HG03520 (cell line): ENCODE measurements at regions not wholly inside any gene's neighbourhood (a gene's known extent, or its start where the extent isn't known, plus 50 kb on each side); places are given as distances from the start of the nearest gene placed in this dataset.

Source experiments
- ATAC-seq: cut with Tn5 transposase; IDR thresholded peaks from one replicate; pipeline ENCODE4 v1.9.1; 2021; ENCODE audit warnings: mild to moderate bottlenecking, moderate library complexity; ENCODE audit not compliant: unreplicated experiment

DNA sequence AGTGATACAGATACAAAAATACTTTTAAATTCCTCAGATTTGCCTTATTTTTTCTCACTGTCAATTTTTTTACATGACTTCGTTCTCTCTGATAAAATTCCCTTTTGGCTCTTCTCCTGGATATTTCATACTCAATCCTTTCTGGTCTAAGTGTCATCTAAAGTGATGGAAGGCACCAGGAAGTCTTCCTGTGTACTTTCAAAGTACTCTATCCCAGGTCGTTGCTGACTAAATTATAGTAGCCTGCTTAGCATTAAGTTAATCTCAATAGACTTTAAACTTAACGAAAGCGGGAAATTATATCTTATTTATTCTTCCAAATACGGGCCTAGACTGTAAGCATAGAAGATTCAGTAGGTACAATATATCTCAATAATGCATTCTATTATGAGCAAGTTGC, 67.8 kb downstream of the CASP12 start:
- ATAC-seq = no peak

GRCh38 chr11:104830080-104830479, 68.2 kb downstream of the CASP12 start:
- ATAC-seq = no peak

GRCh38 chr11:104826772-104827171, 71.5 kb downstream of the CASP12 start:
- no peak for ATAC-seq

- no peak for ATAC-seq
Measured at GRCh38 chr11:104823657-104824056, 74.6 kb downstream of the CASP12 start.

- ATAC-seq = no peak
Measured at GRCh38 chr11:104820431-104820830, 77.8 kb downstream of the CASP12 start.

DNA sequence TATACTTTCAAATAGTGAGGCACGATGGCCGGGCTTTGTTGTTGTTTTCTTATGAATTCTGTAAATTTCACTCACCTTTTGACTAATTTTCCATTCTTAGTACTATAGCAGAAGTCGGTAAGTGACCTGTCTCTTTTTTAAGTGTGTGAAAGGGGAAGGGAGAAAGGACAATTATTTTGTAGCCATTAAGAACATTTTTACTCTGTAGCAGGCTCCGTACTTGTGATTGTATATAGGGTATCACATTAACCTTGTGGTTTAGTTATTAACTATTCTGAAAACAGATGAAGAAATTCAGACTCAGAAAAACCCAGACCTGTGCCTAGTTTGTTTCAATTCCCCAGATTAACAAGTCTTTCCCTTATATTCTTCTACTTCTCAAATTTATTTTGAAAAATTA, 78.7 kb downstream of the CASP12 start:
- no peak for ATAC-seq

DNA sequence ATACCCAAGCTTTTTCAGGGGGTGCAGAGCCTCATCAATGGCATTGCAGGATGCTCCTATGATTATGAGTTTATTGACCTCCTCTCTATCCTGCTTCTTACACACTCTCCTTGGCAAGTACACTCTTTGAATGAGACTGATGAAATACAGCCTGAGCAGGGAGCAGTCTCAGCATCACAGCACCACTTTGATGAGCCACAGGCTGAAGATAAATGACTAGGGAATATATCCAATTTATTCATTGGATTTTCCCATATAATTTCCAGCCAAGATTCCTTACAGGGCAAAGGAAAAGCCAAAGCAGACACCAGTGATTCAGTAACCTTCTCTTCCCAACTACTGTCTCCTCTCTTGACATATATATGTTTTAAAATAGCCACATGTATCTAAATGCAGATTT, 79.2 kb downstream of the CASP12 start:
- no peak for ATAC-seq

GRCh38 chr11:104817973-104818372, 80.3 kb downstream of the CASP12 start:
- ATAC-seq = no peak

DNA sequence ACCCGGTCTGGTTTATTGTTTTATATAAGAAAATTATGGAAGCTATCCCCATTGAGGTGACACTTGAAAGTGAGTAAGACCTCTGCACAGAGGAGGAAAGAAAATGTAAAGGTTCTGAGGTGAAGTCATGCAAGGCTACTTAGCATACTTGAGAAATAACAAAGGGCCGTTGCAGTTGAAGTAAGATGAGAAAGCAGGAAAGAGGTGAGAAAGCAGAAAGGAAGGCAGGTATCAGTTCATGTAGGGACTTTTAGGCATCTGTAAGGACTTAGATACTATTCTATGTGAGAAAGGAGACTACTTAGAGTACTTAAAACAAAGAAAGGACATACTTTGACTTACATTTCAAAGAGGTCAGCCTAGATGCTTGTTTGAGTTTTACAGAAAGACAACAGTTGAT, 84.7 kb downstream of the CASP12 start:
- ATAC-seq = no peak

- no peak for ATAC-seq
Measured at GRCh38 chr11:104812103-104812788, 86.0 kb downstream of the CASP12 start.

- ATAC-seq = no peak
Measured at GRCh38 chr11:104803776-104804175, 94.5 kb downstream of the CASP12 start.

DNA sequence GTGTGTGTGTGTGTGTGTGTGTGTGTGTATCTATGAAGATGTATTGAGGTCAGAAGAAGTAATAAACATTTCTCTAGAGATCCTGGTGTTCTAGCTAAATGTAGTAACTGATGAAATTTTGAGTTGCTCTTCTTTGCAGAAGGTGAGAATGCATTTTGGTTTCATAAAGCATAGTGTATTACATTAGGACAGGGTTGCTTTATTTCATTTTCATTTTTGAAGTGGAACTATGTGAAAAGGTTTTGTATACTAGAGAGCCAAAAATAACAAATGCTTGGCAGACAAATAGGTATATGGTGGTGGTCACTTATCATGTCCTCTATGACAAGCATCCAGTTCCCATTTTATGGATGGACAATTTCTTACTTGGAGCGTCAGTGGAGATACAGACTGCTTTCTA, 99.0 kb downstream of the CASP12 start:
- ATAC-seq = peak; percentile 93

DNA sequence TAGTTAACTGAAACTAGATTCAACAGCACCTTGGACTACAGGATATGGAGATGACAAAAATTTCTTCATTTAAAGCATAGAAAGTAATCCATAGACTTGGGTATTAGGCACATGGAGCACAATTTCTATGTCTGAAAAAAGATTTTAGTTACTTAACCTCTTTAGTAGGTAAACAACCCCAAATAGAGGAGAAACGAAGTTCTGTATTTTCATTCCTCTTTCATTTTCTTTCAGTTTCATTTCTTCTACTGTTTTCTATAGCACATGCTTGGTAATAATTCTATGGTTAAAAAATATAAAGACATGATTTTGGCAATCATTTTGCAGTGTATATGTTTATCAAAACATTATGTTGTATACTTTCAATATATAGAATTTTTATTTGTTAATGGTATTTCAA, 99.5 kb downstream of the CASP12 start:
- peak; percentile 56 for ATAC-seq

DNA sequence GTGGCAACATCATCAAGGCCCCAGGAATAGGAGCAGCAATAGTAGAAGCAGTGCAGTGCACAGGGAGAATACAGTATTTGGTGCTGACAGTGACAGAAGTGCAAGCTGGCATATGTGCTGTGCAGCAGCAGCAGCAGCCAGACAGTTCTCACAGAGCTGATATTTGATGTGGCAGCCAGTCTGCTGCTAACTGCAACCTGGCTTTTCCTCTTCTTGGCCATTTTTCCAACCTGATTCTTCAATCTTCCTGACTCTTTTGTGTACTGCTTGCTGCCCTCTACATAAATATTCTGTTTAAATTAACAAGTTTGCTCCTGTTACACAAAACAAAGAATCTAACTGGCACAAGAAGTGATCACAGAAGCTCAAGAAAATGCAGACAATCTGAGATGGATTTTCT, 102.0 kb downstream of the CASP12 start:
- no peak for ATAC-seq

DNA sequence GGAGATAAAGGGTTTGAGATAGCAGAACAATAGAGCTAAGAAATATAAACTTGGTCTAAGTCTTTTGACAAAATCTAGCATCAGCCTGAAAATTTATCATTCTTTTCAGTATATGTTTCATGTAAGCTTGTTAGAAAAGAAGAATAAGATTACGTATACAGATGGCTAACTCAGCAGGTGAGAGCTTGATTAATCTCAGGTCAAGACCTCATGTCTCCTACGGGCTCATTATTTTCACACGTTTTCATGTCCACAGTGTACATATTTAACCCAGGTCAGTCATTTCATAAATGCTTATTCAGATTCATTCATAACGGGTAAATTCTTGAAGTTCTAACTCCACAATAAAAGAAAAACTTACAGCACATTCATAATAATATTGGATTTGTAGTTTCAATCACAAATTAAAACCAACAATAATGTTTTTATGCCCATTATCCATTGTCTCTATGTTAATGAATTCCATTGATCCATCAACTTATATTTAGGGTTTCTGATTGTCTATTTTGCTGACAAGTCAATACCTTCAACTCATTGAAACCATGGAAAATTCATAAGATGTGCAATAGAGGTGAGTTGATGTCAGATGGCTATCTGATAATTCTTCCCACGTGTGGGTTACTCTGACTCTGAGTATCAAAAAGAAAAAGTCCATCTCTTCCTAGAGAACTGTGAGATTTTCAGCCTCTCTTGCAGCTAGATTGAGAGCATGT, 102.6 kb downstream of the CASP12 start:
- no peak for ATAC-seq

DNA sequence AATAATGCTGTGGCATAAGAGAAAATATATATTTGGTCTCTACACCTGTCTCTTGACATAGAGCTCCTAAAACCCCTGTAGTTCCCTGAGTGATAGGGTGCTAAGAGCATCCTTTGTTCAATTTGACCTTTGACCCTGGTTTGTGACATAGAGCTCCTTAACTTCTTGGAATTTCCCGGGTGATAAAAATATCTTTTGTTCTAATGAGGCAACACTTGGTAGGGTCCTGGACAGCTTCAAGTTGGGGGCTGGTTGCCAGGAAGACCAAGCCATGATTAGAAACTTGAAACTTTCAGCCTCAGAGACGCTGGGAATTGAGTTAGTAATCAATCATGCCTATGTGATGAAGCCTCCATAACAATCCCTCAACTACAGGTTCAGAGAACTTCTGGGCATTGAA, 105.4 kb downstream of the CASP12 start:
- ATAC-seq = no peak

GRCh38 chr11:104791896-104792295, 106.4 kb downstream of the CASP12 start:
- no peak for ATAC-seq

DNA sequence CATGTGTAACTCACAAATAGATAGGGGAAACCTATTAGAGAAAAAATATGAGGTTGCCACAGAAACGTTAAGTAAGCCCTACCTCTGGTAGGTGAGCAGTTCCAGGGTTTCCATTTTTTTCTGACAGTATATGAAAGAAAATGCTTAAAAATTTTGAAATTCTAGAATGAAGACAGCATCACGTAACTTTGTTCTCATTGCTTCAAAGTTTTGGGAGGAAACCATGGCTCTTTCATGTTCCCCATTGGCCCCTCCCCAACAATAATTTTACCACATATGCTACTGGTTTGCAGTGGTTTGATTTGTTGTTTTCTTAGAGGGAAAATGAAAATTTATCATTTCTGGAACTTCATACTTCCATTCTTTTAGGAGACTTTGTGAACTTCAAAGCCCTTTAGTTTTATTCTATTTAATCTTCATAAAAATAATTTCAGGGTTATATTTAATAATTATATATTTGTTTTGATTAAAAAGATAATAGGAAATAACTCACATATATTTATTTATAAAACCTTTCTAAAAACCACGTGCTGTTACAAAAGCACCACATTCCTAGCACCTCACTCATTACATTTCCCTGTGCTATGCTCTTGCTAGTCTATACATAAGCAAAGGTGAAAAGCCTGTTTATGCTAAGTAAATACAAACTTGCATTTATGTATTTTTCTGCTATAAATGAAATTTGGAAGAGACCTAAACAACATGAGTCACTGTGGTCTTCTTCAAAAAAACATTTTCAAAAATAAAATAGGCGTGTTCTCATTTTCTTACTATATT, 113.4 kb downstream of the CASP12 start:
- ATAC-seq = no peak

- ATAC-seq = no peak
Measured at GRCh38 chr11:104783241-104783640, 115.0 kb downstream of the CASP12 start.

DNA sequence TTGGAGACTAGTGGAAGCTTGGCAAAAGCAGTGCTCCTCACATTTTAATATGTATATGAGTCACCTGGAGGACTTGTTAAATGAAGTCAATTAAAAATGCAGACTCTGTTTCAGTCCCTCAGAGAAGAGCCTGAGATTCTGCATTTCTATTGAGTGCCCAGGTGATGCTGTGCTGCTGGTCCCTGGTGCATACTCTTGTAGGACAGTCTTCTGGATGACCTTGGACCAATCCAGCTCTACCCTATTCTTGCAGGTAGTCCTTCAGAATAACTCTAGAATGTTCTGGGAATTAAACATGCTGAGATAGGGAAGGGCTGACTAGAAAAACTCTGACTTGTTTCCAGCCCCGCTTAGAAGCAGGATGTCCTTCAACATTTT, 115.9 kb downstream of the CASP12 start:
- no peak for ATAC-seq

- ATAC-seq = no peak
Measured at GRCh38 chr11:104781719-104782376, 116.4 kb downstream of the CASP12 start.
